ENCODE measurements at regions not wholly inside any gene's neighbourhood (a gene's known extent, or its start where the extent isn't known, plus 50 kb on each side); places are given as distances from the start of the nearest gene placed in this dataset.

DNA sequence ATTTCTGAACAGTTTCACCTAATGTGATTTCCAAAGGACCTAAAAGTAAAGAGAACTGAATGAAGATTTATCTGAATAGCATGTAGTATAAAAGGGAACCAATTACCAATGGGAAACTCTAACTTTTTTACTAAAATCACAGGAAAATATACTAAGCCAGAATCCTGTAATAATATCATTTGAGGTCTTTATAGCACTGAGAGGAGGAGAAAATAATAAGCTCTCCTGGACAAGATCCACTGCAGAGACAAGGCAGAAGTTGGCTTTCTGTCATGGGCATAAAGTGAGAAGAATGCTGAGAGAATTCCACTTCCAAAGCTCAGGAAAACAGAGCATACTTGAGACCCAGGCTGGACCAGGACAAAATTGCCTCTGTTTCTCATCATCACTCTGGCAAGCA, 1131.4 kb downstream of the SORCS1 start:
- TF ChIP-seq, protein P1, sequence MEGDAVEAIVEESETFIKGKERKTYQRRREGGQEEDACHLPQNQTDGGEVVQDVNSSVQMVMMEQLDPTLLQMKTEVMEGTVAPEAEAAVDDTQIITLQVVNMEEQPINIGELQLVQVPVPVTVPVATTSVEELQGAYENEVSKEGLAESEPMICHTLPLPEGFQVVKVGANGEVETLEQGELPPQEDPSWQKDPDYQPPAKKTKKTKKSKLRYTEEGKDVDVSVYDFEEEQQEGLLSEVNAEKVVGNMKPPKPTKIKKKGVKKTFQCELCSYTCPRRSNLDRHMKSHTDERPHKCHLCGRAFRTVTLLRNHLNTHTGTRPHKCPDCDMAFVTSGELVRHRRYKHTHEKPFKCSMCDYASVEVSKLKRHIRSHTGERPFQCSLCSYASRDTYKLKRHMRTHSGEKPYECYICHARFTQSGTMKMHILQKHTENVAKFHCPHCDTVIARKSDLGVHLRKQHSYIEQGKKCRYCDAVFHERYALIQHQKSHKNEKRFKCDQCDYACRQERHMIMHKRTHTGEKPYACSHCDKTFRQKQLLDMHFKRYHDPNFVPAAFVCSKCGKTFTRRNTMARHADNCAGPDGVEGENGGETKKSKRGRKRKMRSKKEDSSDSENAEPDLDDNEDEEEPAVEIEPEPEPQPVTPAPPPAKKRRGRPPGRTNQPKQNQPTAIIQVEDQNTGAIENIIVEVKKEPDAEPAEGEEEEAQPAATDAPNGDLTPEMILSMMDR (conservative IDR thresholded peaks at IDR 0.05; ENCODE audit: low read length): no peak
- TF ChIP-seq EZH2phosphoT487 (IDR thresholded peaks at IDR 0.05; ENCODE audit: borderline replicate concordance, low read depth, low read length): no peak
